GM13977 (cell line): ENCODE measurements at regions not wholly inside any gene's neighbourhood (a gene's known extent, or its start where the extent isn't known, plus 50 kb on each side); places are given as distances from the start of the nearest gene placed in this dataset.
"Not testable (repeated sequence)": the region's sequence is repeated elsewhere in the genome, so short reads cannot be mapped to it uniquely, and the experiment has no call there.

Experiments
- DNase-seq: peaks from one replicate; pipeline ENCODE4 v3.0.0; 2012; ENCODE audit warnings: low spot score
- in situ Hi-C: fragments of 300-500 bp; cut with MboI; formaldehyde crosslinking; loops from one replicate; pipeline ENCODE4 v1.12.0; 2022; ENCODE audit warnings: low sequenced_read_pairs, low pct_unique_long_range_greater_than_20kb, mixed read lengths, inconsistent platforms; ENCODE audit not compliant: unreplicated experiment
- TF ChIP-seq, protein P1 (sequence below): IDR thresholded peaks from 2 replicates; pipeline ENCODE4 v1.5.1; 2012; ENCODE audit warnings: mild to moderate bottlenecking, control low read depth; ENCODE audit not compliant: insufficient read depth; ENCODE audit errors: extremely low read depth, missing control alignments

DNA sequence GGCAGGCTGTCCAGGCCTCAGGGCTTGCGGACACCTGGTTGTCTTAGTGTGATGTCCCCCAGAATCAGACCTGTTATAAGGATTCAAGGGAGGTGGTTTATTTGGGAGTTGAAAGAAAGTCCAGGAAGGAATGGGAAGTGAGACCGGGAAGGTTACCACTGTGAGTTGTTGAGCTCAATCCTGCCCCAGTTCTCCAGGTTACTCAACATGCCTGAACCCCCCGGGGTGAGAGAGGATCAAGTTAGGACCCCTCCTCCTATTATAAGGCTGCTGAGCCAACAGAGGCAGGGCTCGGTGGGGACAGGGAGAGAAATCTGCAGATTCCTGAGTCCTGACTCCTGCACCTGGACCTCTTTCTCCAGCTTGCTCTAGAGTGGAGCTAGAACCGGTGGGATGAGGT, 86.4 kb downstream of the MRM1 start:
- TF ChIP-seq, protein P1, sequence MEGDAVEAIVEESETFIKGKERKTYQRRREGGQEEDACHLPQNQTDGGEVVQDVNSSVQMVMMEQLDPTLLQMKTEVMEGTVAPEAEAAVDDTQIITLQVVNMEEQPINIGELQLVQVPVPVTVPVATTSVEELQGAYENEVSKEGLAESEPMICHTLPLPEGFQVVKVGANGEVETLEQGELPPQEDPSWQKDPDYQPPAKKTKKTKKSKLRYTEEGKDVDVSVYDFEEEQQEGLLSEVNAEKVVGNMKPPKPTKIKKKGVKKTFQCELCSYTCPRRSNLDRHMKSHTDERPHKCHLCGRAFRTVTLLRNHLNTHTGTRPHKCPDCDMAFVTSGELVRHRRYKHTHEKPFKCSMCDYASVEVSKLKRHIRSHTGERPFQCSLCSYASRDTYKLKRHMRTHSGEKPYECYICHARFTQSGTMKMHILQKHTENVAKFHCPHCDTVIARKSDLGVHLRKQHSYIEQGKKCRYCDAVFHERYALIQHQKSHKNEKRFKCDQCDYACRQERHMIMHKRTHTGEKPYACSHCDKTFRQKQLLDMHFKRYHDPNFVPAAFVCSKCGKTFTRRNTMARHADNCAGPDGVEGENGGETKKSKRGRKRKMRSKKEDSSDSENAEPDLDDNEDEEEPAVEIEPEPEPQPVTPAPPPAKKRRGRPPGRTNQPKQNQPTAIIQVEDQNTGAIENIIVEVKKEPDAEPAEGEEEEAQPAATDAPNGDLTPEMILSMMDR, result no peak
- in situ Hi-C loops, result no loop called here
- DNase-seq, result no peak

DNA sequence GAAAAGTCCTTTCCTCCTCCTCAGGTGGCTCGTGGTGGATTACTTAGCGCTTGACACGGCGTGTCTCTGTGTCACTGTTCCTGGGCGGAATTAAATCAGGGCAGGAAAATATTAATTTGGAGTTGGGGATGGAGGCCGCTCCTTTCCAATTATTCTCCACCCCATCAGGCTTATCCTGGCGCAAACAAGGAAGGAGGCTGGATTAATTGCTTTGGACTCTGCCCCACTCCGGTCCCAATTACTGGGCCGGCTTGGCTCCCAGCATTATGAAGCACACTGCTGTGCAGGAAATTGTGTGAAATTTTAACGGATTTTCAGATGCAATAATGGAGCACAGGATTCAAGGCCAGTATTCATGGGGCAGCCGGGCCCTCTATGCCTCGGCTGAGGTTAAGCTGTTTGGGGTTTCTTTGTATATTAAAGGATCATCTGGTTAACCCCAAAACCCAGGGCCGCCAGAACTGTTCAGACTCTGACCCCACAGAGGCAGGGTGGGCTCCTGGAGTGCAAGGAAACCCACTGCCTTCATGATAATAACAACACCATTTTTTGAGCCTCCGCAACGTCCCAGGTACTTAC, 87.8 kb downstream of the MRM1 start:
- TF ChIP-seq, protein P1, result no peak
- in situ Hi-C loops, result no loop called here
- DNase-seq, result no peak

DNA sequence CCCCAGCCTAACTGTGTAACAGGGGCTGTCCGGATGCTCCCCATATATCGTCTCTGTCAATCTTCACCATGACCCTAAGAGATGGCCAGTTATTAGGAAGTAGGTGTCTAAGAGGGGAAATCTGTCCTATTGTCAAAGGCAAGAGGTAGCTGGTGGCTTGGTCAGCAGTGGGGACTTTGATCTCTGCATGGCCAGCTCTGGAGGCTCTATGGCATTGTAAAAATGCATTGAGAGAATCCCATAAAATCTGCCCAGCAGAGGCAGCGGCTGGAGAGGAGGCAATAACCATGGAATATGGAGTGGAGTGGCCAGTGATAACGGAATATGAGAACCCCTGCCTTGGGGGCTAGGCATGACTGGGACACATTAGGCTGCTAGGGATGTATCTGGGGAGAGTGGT, 88.8 kb downstream of the MRM1 start:
- TF ChIP-seq, protein P1, result no peak
- DNase-seq, result no peak
- in situ Hi-C loops, result no loop called here

DNA sequence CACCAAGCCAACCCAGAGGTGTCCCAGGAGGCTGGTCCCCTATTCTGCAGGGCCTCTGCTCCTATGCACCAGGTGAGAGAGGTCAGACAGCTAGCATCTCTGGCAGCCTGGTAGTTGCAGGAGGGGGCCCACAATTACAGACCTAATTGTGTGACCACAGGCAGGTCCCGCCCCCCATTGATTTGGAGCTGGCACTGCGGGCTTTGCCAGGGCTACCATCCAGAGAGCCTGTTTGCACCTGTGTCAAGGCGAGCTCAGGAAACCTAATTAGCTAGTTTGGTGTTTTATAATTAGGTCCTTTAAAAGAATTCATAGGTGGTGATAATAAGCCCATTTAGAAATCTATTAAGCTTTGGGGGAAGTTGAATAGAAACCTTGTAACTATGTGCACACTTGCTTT, 90.2 kb downstream of the MRM1 start:
- in situ Hi-C loops, result no loop called here
- TF ChIP-seq, protein P1, result no peak
- DNase-seq, result no peak

DNA sequence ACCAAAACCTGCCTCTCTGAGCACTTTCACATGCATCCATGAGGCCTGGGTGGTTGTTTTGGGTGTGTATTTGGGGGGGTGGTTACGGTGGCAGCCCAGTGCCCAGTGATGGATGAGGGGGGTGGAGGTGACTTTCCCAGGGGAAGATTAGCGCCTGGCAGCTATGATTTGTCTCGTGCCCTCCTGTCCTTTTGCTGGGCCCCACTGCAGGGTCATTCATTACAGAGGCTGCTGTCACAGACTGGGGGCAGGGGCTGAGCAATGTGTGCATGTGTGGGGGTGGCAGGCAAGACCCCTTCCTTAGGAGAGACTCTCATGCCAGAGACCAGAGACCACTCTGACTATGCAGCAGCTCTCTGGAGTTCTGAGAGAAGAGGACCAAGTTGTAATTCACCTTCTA, 93.7 kb downstream of the MRM1 start:
- DNase-seq, result no peak
- in situ Hi-C loops, result no loop called here
- TF ChIP-seq, protein P1, result no peak

DNA sequence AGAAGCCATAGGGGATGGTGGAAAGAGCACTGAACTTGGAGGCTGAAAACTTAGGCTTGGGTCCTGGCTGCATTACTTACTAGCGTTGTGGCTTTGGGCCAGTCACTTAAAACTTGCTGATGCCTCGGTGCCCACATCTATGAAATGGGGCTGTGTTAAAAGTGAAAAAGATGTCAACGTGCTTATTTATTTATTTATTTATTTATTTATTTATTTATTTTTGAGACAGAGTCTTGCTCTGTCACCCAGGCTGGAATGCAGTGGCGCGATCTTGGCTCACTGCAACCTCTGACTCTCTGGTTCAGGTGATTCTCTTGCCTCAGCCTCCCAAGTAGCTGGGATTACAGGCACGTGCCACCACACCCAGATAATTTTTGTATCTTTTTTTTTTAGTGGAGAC, 94.3 kb downstream of the MRM1 start:
- DNase-seq, in situ Hi-C loops: not testable (repeated sequence)

DNA sequence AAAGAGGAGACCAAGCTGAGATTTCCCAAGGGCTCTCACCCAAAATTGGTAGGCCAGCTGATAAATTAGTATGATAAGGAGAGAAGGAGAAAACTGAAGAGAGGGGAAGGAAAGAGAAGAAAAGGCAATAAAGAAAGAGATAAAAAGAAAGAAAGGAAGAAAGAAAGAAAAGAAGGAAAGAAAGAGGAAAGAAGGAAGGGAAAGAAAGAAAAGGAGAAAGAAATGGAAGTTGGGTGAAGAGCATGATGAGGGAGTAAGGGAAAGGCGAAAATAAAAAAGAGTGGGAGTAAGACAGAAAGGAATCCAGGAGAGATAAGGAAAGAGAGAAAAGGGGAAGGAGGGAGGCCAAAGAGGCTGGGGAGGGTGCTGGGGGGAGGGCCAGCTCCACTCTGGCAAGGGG, 95.4 kb downstream of the MRM1 start:
- no peak for DNase-seq
- in situ Hi-C loops, result no loop called here
- TF ChIP-seq, protein P1, result no peak
